Stromal cell of bone marrow (primary cell): ENCODE measurements at regions not wholly inside any gene's neighbourhood (a gene's known extent, or its start where the extent isn't known, plus 50 kb on each side); places are given as distances from the start of the nearest gene placed in this dataset.

Experiments
- DNase-seq: peaks from one replicate; pipeline ENCODE4 v3.0.0-alpha.2; 2012; ENCODE audit warnings: low read depth

DNA sequence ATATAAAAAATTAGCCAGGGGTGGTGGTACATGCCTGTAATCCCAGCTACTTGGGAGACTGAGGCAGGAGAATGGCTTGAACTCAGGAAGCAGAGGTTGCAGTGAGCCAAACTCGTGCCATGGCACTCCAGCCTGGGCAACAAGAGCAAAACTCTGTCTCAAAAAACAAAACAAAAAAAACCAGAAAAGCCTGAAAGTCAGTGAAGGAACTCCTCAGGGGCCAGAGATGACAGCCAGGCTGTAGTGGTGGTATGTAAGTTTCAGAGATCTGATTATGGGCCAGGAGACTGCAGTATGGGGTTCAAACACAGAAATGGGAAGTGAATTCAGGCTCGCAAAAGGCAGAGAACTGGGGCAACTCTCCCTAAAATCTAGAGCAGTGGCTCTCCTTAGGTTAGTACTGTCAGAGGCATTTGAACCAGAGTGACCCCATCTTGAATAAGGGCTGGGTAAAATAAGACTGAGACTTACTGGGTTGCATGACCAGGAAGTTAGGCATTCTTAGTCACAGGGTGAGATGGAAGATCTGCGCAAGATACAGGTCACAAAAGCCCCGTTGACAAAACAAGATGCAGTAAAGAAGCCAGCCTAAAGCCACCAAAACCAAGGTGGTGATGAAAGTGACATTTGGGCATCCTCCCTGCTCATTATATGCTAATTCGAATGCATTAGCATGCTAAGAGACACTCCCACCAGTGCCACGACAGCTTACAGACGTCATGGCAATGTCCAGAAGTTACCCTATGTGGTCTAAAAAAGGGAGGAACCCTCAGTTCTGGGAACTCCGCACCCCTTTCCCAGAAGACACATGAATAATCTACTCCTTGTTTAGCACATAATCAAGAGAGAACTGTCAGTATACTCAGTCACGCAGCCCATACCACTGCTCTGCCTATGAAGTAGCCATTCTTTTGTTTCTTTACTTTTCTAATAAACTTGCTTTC lies 120.2 kb upstream of the XYLT1 start:
- peak; percentile 55 for DNase-seq

GRCh38 chr16:17589898-17590297 lies 119.1 kb upstream of the XYLT1 start:
- no peak for DNase-seq

DNA sequence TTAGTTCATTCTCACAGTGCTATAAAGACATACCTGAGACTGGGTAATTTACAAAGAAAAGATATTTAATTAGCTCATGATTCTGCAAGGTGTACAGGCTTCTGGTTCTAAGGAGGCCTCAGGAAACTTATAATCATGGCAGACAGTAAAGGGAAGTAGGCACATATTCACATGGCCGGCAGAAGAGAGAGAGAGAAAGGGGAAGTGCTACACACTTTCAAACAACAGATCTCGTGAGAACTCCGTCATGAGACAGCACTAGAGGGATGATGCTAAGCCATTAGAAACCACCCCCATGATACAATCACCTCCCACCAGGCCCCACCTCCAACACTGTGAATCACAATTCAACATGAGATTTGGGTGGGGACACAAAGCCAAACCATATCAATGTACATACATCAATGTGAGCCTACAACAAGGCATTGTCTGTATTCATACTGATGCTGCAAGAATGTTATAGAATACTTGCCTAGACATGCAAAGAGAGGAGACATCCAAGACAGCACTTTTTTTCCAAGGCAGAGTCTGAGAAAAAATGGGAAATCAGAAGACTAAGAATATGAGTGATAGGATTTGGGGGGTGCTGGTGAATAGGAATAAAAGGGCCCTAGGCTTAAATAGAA lies 114.8 kb upstream of the XYLT1 start:
- no peak for DNase-seq

- DNase-seq, result peak; percentile 81
These were observed 108.5 kb upstream of the XYLT1 start for GRCh38 chr16:17578981-17579874.

DNA sequence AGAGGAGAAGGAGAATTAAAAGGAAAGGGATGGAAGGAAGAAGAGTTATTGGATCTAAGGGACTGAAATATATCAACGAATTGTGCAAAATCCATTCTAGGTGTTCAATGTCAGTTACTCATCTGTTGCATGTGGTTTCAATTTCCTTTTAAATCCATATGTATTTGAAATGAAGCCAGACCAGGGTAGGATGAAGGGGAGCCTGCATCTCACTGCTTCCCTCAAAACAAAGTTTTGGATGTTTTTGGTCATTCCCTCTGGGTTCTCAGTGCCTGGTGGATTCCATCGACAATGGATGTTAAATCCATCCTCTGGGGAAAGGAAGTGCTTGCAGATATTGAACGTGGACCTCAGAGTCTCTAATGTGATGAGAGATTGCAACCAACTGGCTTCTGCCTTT lies 103.5 kb upstream of the XYLT1 start:
- no peak for DNase-seq

DNA sequence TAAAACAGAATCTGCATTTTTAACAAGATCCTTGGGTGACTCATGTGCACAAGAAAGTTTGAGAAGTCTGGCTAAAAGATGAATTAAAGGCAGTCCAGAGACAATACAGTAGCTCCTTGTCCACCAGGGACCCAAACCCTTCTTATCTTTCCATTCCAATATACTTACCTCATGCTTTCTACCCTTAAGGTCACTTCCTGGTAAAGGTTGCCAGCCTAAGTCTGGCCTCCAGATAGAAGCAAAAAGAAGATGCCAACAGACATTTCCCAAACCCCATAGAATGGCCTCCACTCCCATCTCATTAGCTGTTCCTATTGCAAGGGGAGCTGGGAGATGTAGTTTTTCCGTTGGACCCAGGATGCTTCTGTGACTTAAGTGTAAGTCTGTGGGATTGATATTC lies 101.4 kb upstream of the XYLT1 start:
- DNase-seq, result no peak

DNA sequence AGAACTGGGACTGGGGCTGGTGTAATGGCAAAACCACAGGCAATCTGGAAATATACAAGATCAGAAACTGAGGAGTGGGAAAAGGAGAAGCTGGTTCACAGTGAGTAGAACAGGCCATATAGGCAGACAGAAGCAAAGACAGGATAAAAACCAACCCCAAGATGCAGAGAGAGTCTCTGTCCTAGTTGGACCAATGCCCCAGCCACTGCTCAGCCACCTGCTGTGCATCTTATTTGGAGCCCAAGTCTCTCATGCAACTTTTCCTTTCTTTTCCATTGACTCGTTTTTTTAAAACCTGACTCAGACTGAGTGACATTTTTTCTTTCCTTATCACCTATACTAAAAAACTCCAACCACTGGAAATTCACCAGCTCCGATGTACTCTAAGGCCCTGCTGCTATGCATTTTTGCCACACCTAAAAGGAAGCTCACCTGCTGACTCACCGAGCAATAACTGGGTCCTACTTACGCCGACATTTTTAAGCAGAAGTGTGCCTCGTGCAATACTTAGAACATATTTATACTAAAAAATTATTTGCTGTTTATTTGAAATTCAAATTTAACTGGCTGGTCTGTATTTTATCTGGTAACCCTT lies 100.8 kb upstream of the XYLT1 start:
- no peak for DNase-seq

GRCh38 chr16:17568239-17568638 lies 97.5 kb upstream of the XYLT1 start:
- DNase-seq, result no peak

GRCh38 chr16:17567455-17567854 lies 96.7 kb upstream of the XYLT1 start:
- DNase-seq, result no peak

GRCh38 chr16:17566656-17567450 lies 96.1 kb upstream of the XYLT1 start:
- no peak for DNase-seq

DNA sequence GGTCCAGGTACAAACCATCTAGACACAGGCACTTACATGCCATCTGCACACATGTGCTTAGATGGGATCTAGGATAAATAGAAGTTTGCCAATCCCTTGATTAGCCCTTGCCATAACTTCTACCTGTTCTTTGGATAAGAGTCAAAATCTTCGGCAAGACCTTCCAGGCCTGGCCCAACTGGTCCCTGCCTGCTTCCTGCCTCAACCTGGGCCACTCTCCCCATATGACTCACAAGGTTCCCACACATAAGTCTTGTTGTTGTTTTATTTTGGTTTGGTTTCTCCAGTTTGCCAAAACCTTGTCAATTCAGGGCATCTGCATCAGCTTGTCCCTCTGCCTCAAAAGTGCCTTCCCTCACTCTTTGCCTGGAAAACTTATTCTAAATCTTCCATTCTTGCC lies 95.3 kb upstream of the XYLT1 start:
- DNase-seq, result no peak

- DNase-seq, result no peak
These were observed 94.8 kb upstream of the XYLT1 start for GRCh38 chr16:17565605-17566004.

DNA sequence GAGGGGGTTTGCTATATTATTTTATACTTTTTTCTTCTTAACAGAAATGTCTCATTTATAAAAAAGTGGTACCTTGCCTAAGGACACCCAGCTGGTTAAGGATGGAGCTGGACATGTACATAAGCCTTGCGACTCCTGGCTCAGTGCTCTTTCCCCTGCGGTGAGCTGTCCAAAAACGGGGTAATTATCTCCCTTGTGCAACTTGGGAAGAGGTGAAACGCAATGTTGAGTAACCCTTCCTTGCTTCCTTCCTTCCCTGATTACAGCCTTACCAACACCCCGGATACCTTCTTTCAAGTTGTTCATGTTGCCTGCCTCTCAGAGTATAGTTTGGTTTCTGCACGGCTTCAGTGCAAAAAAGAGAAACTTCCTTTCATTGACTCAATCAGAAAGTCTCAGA lies 94.1 kb upstream of the XYLT1 start:
- DNase-seq, result no peak

- no peak for DNase-seq
These were observed 92.7 kb upstream of the XYLT1 start for GRCh38 chr16:17563323-17564091.

GRCh38 chr16:17561056-17561455 lies 90.3 kb upstream of the XYLT1 start:
- DNase-seq, result no peak

DNA sequence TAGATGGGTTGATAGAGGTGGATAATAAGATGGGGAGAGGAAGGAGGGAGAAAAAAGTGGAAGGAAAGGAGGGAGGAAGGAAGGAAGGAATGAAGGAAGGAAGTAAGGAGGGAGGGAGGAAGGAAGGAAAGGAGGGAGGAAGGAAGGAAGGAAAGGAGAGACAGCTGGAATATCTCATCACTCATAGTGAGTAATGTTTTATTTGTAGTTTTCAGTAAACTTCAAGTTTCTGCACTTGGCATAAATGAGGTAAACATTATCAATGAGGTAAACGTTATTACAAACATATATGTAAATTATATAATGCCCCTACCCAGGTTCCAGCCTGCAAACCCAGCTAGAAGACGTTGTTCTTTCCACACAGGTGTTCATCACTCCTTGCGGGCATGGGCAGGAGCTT lies 89.8 kb upstream of the XYLT1 start:
- DNase-seq, result no peak

DNA sequence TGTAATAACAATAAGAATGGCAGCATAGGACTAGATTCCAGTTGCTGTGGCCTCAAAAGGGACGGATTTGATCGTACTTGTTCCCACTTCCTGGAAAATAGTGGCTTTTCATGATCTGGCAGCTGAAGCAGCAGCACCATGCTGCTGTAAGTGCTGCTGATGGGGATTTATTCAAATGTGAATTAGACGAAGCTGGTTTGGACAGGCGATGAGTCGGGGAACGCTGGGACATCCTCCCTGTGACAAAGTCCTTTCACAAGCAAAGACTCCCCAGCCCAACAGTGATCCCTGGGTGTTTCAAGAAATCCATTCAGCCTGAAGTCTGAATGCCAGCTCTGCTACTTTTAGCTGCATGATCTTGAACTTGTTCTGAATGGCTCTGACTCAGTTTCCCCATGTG lies 88.6 kb upstream of the XYLT1 start:
- DNase-seq, result no peak

- DNase-seq, result no peak
These were observed 87.2 kb upstream of the XYLT1 start for GRCh38 chr16:17557949-17558348.

- no peak for DNase-seq
These were observed 86.7 kb upstream of the XYLT1 start for GRCh38 chr16:17557480-17557879.

DNA sequence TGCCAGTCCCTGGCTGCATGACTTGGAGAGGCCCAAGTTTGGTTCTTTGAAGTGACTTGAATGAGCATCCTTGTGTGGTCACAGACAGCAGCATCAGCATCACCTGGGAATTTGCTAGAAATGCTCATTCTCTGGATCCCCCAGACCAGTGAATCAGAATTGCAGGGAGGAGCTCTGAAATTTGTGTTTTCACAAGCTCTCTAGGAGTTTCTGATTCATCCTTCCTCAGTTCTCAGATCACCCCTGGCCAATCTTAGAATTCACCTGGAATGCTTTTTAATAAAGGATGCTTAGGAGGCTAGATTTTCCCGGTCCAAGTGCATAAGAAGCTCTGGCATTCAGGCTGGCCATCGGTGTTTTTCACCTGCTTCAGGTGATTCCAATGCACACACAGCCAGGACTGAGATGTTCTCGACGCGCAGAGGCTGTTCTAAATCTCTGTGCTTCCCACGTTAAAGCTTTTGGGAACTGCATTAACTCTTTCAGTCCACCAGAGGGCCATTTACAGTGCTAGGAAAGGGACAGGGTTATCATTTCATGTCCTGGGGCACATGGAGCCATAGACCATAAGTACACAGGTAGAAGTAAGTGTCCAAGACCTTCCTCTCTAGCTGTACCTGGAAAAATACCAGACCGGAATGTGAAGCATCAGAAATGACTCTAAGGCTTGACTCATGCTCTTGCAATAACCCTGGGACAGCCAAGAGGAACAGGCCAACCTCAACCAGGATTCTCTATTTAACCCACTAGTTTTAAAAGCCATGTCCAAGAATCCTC lies 85.7 kb upstream of the XYLT1 start:
- no peak for DNase-seq
